Upper lobe of left lung (tissue), 6 donors: ENCODE measurements at regions not wholly inside any gene's neighbourhood (a gene's known extent, or its start where the extent isn't known, plus 50 kb on each side); places are given as distances from the start of the nearest gene placed in this dataset.

Experiments used
- ATAC-seq, 2 donors: fragments of 200-7000 bp; cut with Tn5 transposase; one replicate each; pipeline ENCODE4 v1.9.1; 2022; ENCODE audit warnings: mild to moderate bottlenecking in 2 of 2, moderate library complexity in 2 of 2; ENCODE audit not compliant: low FRiP score in 2 of 2
- DNase-seq, 2 donors: peaks; one replicate each; pipeline ENCODE4 v3.0.0-alpha.2; 2019 to 2020
- H3K27ac ChIP-seq, 4 donors: fragments of 200-600 bp; sonication (generic); one replicate each; pipeline ENCODE4 v1.5.1; 2016 to 2019
- H3K27me3 ChIP-seq, 4 donors: fragments of 200-600 bp; sonication (generic); one replicate each; pipeline ENCODE4 v1.5.1; 2017 to 2019
- H3K36me3 ChIP-seq, 4 donors: fragments of 200-600 bp; sonication (generic); one replicate each; pipeline ENCODE4 v1.5.1; 2016 to 2019
- H3K4me1 ChIP-seq, 4 donors: fragments of 200-600 bp; sonication (generic); one replicate each; pipeline ENCODE4 v1.5.1; 2018 to 2019
- H3K4me3 ChIP-seq, 4 donors: fragments of 200-600 bp; sonication (generic); one replicate each; pipeline ENCODE4 v1.5.1; 2017 to 2019; ENCODE audit warnings: mild to moderate bottlenecking in 2 of 4, moderate library complexity in 1 of 4
- H3K9me3 ChIP-seq, 4 donors: fragments of 200-600 bp; sonication (generic); one replicate each; pipeline ENCODE4 v1.5.1; 2018 to 2019
- CTCF ChIP-seq, 6 experiments: fragments of 450-650 bp in 4 of 6; fragments of 200-600 bp in 2 of 6; sonication (generic) in 2 of 6; IDR thresholded peaks; one replicate each; pipeline ENCODE4 v1.5.1; 2016 to 2019; ENCODE audit warnings: antibody characterized with exemption in 6 of 6
- EP300 ChIP-seq, 4 donors: sonication (generic); formaldehyde crosslinking; IDR thresholded peaks; one replicate each; pipeline ENCODE4 v1.5.1; 2017; ENCODE audit warnings: antibody characterized with exemption in 4 of 4, control low read depth in 2 of 4
- POLR2A ChIP-seq, 4 donors: fragments of 450-650 bp; IDR thresholded peaks; one replicate each; pipeline ENCODE4 v1.5.1; 2016 to 2017; ENCODE audit warnings: antibody characterized with exemption in 4 of 4, mild to moderate bottlenecking in 2 of 4
- POLR2AphosphoS5 ChIP-seq, 2 donors: sonication (generic); formaldehyde crosslinking; IDR thresholded peaks; one replicate each; pipeline ENCODE4 v1.5.1; 2017; ENCODE audit warnings: antibody characterized with exemption in 2 of 2
- WGBS, 2 donors: methylation state at CpG; one replicate each; pipeline ENCODE4 v1.1.5; 2017 to 2018; 5-methylcytosine and 5-hydroxymethylcytosine counted together
- donor health status: DM: no; HTN: no; CAD: no; lungs with moderate emphysema.
- donor health status: DM: no; HTN: yes; CAD: no; lungs with severe emphysema.

GRCh38 chr10:121205625-121206024 lies 354.5 kb downstream of the WDR11 start:
- no peak for TF ChIP-seq POLR2AphosphoS5 (IDR thresholded peaks at IDR 0.05)
- no peak for TF ChIP-seq CTCF (IDR thresholded peaks at IDR 0.05)
- no peak for TF ChIP-seq EP300 (IDR thresholded peaks at IDR 0.05)
- TF ChIP-seq POLR2A (IDR thresholded peaks at IDR 0.05): no peak
- 85 to 92% methylated on average over 2 of the region's 2 CpGs for WGBS, 2 donors
- Histone ChIP-seq H3K27ac (no peak overlapping the region), H3K27me3 (no peaks in the 10 kb centered on the region), H3K9me3 (no peaks in the 10 kb centered on the region), H3K4me3 (no peak overlapping the region), H3K4me1 (no peaks in the 10 kb centered on the region), H3K36me3 (no peaks in the 10 kb centered on the region)
- DNase-seq (no peak), ATAC-seq (no peak)

DNA sequence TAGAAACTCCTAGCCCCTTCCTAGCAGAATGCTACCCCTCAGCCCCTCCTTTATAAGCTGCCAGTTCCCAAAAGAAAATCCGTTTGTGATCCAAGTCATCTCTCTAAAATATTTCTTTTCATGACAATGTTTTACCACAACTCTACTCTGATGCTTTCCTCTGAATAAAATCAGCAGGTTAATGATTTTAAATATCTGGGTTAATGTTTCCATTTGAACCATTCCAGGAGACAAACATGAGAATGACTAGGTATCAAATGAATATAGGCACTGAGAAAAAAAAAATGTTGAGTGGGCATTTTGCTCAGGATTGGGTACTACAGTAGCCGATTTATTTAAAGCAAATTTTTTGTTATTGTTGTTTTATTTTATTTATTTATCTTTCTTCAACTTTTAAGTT lies 360.3 kb downstream of the WDR11 start:
- Histone ChIP-seq H3K27me3 (no peaks in the 10 kb centered on the region), H3K4me1 (no peaks in the 10 kb centered on the region), H3K4me3 (no peak overlapping the region), H3K27ac (no peak overlapping the region), H3K9me3 (no peaks in the 10 kb centered on the region), H3K36me3 (no peaks in the 10 kb centered on the region)
- DNase-seq (no peak), ATAC-seq (no peak)
- TF ChIP-seq EP300 (IDR thresholded peaks at IDR 0.05) (no peak), POLR2A (IDR thresholded peaks at IDR 0.05) (no peak), CTCF (IDR thresholded peaks at IDR 0.05) (no peak), POLR2AphosphoS5 (IDR thresholded peaks at IDR 0.05) (no peak)
- 82 to 83% methylated on average over 2 of the region's 2 CpGs for WGBS, 2 donors

GRCh38 chr10:121213437-121213836 lies 362.3 kb downstream of the WDR11 start:
- Histone ChIP-seq H3K4me3 (no peak overlapping the region), H3K36me3 (no peaks in the 10 kb centered on the region), H3K27ac (no peak overlapping the region), H3K9me3 (no peaks in the 10 kb centered on the region), H3K27me3 (no peaks in the 10 kb centered on the region), H3K4me1 (no peaks in the 10 kb centered on the region)
- ATAC-seq: no peak
- no peak for DNase-seq
- TF ChIP-seq POLR2AphosphoS5 (IDR thresholded peaks at IDR 0.05) (no peak), CTCF (IDR thresholded peaks at IDR 0.05) (no peak), EP300 (IDR thresholded peaks at IDR 0.05) (no peak), POLR2A (IDR thresholded peaks at IDR 0.05) (no peak)
- 82 to 85% methylated on average over 4 of the region's 4 CpGs for WGBS, 2 donors

GRCh38 chr10:121216295-121216694 lies 365.1 kb downstream of the WDR11 start:
- ATAC-seq (no peak), DNase-seq (no peak)
- 62 to 84% methylated on average over 2 of the region's 2 CpGs for WGBS, 2 donors
- Histone ChIP-seq H3K4me1 (no peaks in the 10 kb centered on the region), H3K36me3 (no peaks in the 10 kb centered on the region), H3K9me3 (no peaks in the 10 kb centered on the region), H3K4me3 (no peak overlapping the region), H3K27ac (no peak overlapping the region), H3K27me3 (no peaks in the 10 kb centered on the region)
- no peak for TF ChIP-seq EP300 (IDR thresholded peaks at IDR 0.05)
- no peak for TF ChIP-seq POLR2A (IDR thresholded peaks at IDR 0.05)
- no peak for TF ChIP-seq CTCF (IDR thresholded peaks at IDR 0.05)
- TF ChIP-seq POLR2AphosphoS5 (IDR thresholded peaks at IDR 0.05): no peak

DNA sequence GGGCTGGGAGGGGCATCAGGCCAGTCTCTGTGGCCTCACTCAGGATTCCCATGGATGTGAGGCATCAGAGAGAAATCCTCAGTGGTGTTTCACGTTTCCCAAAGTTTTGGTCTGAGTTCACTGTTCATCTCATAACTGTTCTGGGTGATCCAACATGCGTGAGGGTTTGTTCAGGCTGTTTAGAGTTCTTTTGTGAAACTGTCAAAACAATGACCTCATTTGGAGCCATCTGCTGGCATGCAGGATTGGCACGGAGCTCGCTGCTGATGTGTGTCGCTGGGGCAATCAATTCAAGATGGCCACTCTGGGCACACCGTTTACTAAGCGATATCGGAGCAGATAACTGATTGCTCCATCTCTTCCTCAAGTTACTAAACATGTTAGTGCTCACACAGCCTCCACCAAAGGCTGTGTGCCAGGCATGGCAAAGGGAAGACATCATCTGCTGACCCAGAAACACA lies 365.6 kb downstream of the WDR11 start:
- no peak for TF ChIP-seq POLR2A (IDR thresholded peaks at IDR 0.05)
- TF ChIP-seq EP300 (IDR thresholded peaks at IDR 0.05): no peak
- TF ChIP-seq CTCF (IDR thresholded peaks at IDR 0.05): no peak
- TF ChIP-seq POLR2AphosphoS5 (IDR thresholded peaks at IDR 0.05): no peak
- H3K4me1 ChIP-seq: no peaks in the 10 kb centered on the region
- H3K9me3 ChIP-seq: no peaks in the 10 kb centered on the region
- H3K4me3 ChIP-seq: no peak overlapping the region
- peak in 1 of 2 donors; percentile 15 for ATAC-seq
- no peak overlapping the region for H3K27ac ChIP-seq
- 66 to 76% methylated on average over 7 to 8 of the region's 8 CpGs for WGBS, 2 donors
- no peaks in the 10 kb centered on the region for H3K27me3 ChIP-seq
- DNase-seq: no peak
- H3K36me3 ChIP-seq: no peaks in the 10 kb centered on the region
